Activated CD8-positive, alpha-beta memory T cell treated with anti-CD3 and anti-CD28 coated beads for 24 hours (primary cell): ENCODE measurements at regions not wholly inside any gene's neighbourhood (a gene's known extent, or its start where the extent isn't known, plus 50 kb on each side); places are given as distances from the start of the nearest gene placed in this dataset.

Experiments used
- DNase-seq: peaks from one replicate; pipeline ENCODE4 v3.0.0-alpha.2; 2020

- DNase-seq, result no peak
Measured at GRCh38 chr5:96340357-96340756, 92.7 kb downstream of the PCSK1 start.

- no peak for DNase-seq
Measured at GRCh38 chr5:96339862-96340261, 93.2 kb downstream of the PCSK1 start.

- DNase-seq, result no peak
Measured at GRCh38 chr5:96338624-96339415, 94.2 kb downstream of the PCSK1 start.

- no peak for DNase-seq
Measured at GRCh38 chr5:96338091-96338490, 95.0 kb downstream of the PCSK1 start.

GRCh38 chr5:96337048-96337781, 95.8 kb downstream of the PCSK1 start:
- no peak for DNase-seq

GRCh38 chr5:96336351-96336985, 96.6 kb downstream of the PCSK1 start:
- peak; percentile 65 for DNase-seq

GRCh38 chr5:96335873-96336272, 97.2 kb downstream of the PCSK1 start:
- no peak for DNase-seq

- no peak for DNase-seq
Measured at GRCh38 chr5:96333391-96333790, 99.7 kb downstream of the PCSK1 start.

GRCh38 chr5:96332535-96333366, 100.3 kb downstream of the PCSK1 start:
- no peak for DNase-seq

- no peak for DNase-seq
Measured at GRCh38 chr5:96331681-96332361, 101.2 kb downstream of the PCSK1 start.

GRCh38 chr5:96331210-96331609, 101.8 kb downstream of the PCSK1 start:
- DNase-seq, result no peak

- DNase-seq, result no peak
Measured at GRCh38 chr5:96330530-96331140, 102.4 kb downstream of the PCSK1 start.

GRCh38 chr5:96329886-96330529, 103.0 kb downstream of the PCSK1 start:
- DNase-seq, result no peak

- DNase-seq, result no peak
Measured at GRCh38 chr5:96329289-96329688, 103.8 kb downstream of the PCSK1 start.

- no peak for DNase-seq
Measured at GRCh38 chr5:96327722-96328121, 105.3 kb downstream of the PCSK1 start.

GRCh38 chr5:96326902-96327301, 106.1 kb downstream of the PCSK1 start:
- DNase-seq, result no peak

GRCh38 chr5:96324708-96325107, 108.3 kb downstream of the PCSK1 start:
- DNase-seq, result no peak

GRCh38 chr5:96322865-96323264, 110.2 kb downstream of the PCSK1 start:
- DNase-seq, result no peak

- DNase-seq, result no peak
Measured at GRCh38 chr5:96322217-96322616, 110.8 kb downstream of the PCSK1 start.

GRCh38 chr5:96321345-96321744, 111.7 kb downstream of the PCSK1 start:
- no peak for DNase-seq

- DNase-seq, result no peak
Measured at GRCh38 chr5:96320797-96321196, 112.3 kb downstream of the PCSK1 start.
